ENCODE measurements at regions not wholly inside any gene's neighbourhood (a gene's known extent, or its start where the extent isn't known, plus 50 kb on each side); places are given as distances from the start of the nearest gene placed in this dataset.

DNA sequence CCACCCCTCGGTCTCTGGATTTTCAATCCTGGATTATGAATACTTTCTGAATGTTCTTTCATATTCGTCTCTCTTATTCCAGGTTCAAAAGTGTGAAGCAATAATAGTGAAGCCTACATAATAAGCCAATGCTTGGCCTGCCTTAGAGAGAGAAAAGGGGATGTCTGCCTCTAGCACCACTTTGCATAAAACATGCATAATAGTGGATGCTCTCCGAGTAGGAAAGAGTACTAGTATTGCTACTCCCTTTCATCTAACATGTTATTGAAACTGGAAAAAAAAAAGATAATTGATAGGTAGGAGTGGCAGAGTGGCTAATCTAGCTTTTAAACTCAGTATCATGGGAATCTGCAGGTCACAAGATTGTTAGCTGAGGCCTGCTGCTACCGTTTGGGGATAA is 158.1 kb downstream of the SPATA31D1 start:
- DNase-seq (ENCODE audit: low read depth, low spot score): no peak
- in situ Hi-C loops (cut with HindIII; ENCODE audit: low sequenced_read_pairs): no loop called here
- TF ChIP-seq, protein P1, sequence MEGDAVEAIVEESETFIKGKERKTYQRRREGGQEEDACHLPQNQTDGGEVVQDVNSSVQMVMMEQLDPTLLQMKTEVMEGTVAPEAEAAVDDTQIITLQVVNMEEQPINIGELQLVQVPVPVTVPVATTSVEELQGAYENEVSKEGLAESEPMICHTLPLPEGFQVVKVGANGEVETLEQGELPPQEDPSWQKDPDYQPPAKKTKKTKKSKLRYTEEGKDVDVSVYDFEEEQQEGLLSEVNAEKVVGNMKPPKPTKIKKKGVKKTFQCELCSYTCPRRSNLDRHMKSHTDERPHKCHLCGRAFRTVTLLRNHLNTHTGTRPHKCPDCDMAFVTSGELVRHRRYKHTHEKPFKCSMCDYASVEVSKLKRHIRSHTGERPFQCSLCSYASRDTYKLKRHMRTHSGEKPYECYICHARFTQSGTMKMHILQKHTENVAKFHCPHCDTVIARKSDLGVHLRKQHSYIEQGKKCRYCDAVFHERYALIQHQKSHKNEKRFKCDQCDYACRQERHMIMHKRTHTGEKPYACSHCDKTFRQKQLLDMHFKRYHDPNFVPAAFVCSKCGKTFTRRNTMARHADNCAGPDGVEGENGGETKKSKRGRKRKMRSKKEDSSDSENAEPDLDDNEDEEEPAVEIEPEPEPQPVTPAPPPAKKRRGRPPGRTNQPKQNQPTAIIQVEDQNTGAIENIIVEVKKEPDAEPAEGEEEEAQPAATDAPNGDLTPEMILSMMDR (IDR thresholded peaks at IDR 0.05; ENCODE audit: low read depth, low read length): no peak
- no peak overlapping the region for H3K4me3 ChIP-seq (ENCODE audit: low read depth, low read length)

DNA sequence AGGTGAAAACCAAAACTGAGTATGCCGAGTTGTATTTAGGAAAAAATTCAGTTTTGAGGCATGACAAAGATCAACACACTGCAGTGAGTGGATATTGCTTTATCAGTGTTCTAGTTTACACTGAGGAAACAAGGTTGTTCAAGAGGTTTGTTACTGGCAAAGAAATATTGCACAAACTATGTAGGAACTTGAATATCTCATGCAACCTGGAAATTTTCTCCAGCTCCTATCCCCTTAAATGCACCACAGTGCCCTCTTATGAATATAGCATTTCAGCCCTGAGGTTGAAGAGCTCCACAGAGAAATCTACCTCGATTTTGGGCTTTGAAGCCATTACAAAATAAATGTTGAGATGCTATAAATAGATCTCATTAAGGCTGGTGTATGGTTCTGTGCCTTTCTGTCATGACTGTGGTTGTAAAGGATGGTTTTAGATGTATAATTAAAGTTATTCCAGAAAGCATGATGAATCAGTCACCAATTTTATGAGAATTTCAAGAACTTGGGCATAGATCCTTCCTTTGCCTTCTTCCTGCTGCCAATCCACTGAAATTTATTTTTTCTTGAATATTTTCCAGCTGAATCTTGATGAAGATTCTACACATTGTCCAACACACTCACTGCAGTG is 159.3 kb downstream of the SPATA31D1 start:
- no peak overlapping the region for H3K4me3 ChIP-seq (ENCODE audit: low read depth, low read length)
- no peak for DNase-seq (ENCODE audit: low read depth, low spot score)
- TF ChIP-seq, protein P1 (IDR thresholded peaks at IDR 0.05; ENCODE audit: low read depth, low read length): no peak
- in situ Hi-C loops (cut with HindIII; ENCODE audit: low sequenced_read_pairs): no loop called here

DNA sequence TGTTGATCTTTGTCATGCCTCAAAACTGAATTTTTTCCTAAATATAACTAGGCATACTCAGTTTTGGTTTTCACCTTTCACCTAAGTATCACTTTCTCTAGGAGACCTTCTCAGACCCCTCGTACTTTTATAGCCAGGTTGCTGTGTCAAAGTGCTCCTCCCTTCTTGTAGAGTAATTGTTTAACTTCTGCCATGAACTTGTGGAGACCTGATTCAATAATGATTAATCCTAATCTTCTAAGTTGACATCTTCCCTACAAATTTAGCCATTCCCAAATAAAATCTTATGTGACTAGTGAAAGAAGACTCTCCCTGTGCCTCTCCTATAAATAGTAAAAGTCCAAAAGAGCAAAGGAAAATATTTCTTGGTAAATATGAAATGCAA is 159.8 kb downstream of the SPATA31D1 start:
- no peak overlapping the region for H3K4me3 ChIP-seq (ENCODE audit: low read depth, low read length)
- no peak for DNase-seq (ENCODE audit: low read depth, low spot score)
- in situ Hi-C loops (cut with HindIII; ENCODE audit: low sequenced_read_pairs): no loop called here
- TF ChIP-seq, protein P1 (IDR thresholded peaks at IDR 0.05; ENCODE audit: low read depth, low read length): no peak

DNA sequence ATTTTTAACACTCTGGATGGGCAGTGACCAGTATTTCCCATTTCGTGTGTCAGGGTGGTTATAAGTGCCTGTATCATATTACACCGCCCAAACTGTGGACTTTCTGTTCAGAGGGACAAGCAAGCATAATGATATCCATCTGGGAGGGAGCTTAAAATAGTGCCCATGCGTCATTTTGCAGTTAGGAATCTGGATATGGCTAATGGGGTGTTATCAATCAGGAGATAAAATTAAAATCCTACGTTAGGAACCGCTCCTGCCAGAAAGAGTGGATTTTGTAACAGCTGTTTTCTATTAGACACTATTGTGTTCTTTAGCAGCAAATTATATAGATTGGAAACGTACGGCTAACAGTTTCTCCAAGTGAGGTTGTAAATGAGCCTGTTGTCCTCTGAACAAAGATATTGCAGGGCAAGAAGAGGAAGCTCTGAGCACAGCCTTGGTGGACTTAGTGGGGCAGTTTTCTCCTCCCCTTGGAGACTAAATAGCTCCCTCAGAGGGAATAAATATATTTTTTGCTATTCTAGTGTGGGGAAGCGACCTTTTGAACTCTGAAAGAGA is 160.4 kb downstream of the SPATA31D1 start:
- TF ChIP-seq, protein P1 (IDR thresholded peaks at IDR 0.05; ENCODE audit: low read depth, low read length): no peak

DNA sequence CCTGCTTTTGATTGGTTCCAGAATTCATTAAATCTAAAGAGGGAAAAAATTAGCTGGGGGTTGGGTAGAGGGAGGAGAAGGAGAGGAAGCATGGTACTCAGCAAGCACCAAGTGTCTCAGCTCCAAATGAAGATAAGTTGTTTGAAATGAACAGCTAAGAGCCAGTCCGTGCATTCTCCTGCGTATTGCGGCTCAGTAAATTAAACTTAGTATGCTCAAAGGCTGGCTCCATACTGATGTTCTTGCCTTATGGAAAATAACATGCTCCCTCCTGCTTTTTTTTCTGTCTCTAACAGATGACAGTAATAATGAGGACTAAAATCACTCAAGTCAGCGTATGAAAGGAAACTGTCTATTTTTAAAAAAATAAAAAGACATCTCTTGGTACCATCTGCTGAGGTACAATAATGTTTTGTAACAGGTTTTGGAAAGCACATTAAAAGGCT is 161.0 kb downstream of the SPATA31D1 start:
- no peak overlapping the region for H3K4me3 ChIP-seq (ENCODE audit: low read depth, low read length)
- in situ Hi-C loops (cut with HindIII; ENCODE audit: low sequenced_read_pairs): no loop called here
- TF ChIP-seq, protein P1 (IDR thresholded peaks at IDR 0.05; ENCODE audit: low read depth, low read length): no peak
- no peak for DNase-seq (ENCODE audit: low read depth, low spot score)

More for the DNA sequence above, 160.4 kb downstream of the SPATA31D1 start:
- peak; percentile 71 for DNase-seq (ENCODE audit: low read depth, low spot score)
- in situ Hi-C loops (cut with HindIII; ENCODE audit: low sequenced_read_pairs): no loop called here
- H3K4me3 ChIP-seq (ENCODE audit: low read depth, low read length): no peak overlapping the region

DNA sequence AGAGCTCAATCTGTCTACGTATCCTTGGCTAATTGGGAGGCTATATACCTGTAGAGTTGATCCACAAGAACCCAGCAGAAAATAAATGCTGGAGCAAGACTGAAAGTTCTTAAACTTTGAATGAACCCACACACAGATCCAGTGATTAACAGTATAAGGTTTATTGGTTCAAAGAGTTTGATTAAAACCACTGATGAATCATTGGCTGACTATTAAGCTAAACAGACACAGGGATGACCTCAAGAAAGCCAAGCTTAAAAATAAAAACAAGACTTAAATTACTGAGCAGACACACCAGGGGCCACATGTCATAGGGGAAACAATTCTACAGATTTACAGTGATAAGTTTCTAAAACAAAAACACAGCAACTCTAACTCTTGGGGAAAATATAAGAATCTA is 163.6 kb downstream of the SPATA31D1 start:
- peak; percentile 72 for DNase-seq (ENCODE audit: low read depth, low spot score)
- in situ Hi-C loops (cut with HindIII; ENCODE audit: low sequenced_read_pairs): no loop called here
- no peak overlapping the region for H3K4me3 ChIP-seq (ENCODE audit: low read depth, low read length)
- TF ChIP-seq, protein P1 (IDR thresholded peaks at IDR 0.05; ENCODE audit: low read depth, low read length): no peak

Data from astrocyte of the spinal cord (primary cell).